Heart right ventricle (tissue), 16 donors: ENCODE measurements at regions not wholly inside any gene's neighbourhood (a gene's known extent, or its start where the extent isn't known, plus 50 kb on each side); places are given as distances from the start of the nearest gene placed in this dataset.
A peak's percentile ranks its signal among the peaks of the same experiment; 100 is the strongest.

Experiments used
- ATAC-seq, 8 donors: fragments of 200-7000 bp; cut with Tn5 transposase; one replicate each; pipeline ENCODE4 v1.9.1; 2020; ENCODE audit warnings: mild to moderate bottlenecking in 8 of 8, moderate library complexity in 8 of 8, moderate number of reproducible peaks in 1 of 8
- DNase-seq, 2 donors: peaks; one replicate each; pipeline ENCODE4 v3.0.0-alpha.2; 2020
- H3K27ac ChIP-seq, 10 donors: fragments of 200-600 bp; sonication (generic) in 2 of 10; one replicate each; pipeline versions ENCODE4 v1.5.0 to v1.8.0; 2020 to 2022; ENCODE audit warnings: mild to moderate bottlenecking in 3 of 10
- H3K27me3 ChIP-seq, 7 donors: fragments of 200-600 bp; one replicate each; pipeline ENCODE4 v1.8.0; 2021 to 2022; ENCODE audit warnings: mild to moderate bottlenecking in 2 of 7
- H3K36me3 ChIP-seq, 9 donors: fragments of 200-600 bp; sonication (generic) in 1 of 9; one replicate each; pipeline versions ENCODE4 v1.5.0 to v1.8.0; 2020 to 2022; ENCODE audit warnings: mild to moderate bottlenecking in 2 of 9
- H3K4me1 ChIP-seq, 9 donors: fragments of 200-600 bp; sonication (generic) in 1 of 9; one replicate each; pipeline versions ENCODE4 v1.5.0 to v1.8.0; 2020 to 2022; ENCODE audit warnings: mild to moderate bottlenecking in 4 of 9
- H3K4me3 ChIP-seq, 10 donors: fragments of 200-600 bp; sonication (generic) in 2 of 10; one replicate each; pipeline versions ENCODE4 v1.5.0 to v1.8.0; 2020 to 2022; ENCODE audit warnings: mild to moderate bottlenecking in 7 of 10, moderate library complexity in 2 of 10
- H3K9me3 ChIP-seq, 11 donors: fragments of 200-600 bp in 10 of 11; sonication (generic) in 2 of 11; one replicate each; pipeline versions ENCODE4 v1.5.0 to v1.8.0; 2013 to 2022; ENCODE audit warnings: mild to moderate bottlenecking in 2 of 11, control low read depth in 1 of 11, moderate library complexity in 1 of 11
- WGBS, 2 donors: extraction: QIAGEN DNeasy Blood & Tissue Kit; methylation state at CpG; one replicate each; pipeline ENCODE4 v1.1.7; 2013; ENCODE audit warnings: inconsistent platforms in 1 of 2; 5-methylcytosine and 5-hydroxymethylcytosine counted together
- intact Hi-C, 10 donors: fragments of 100-400 bp; cut with DNase I; formaldehyde crosslinking; loops; one replicate each; pipeline versions ENCODE4 v1.11.1 to v1.14.2; 2022
- TF ChIP-seq, protein P1 (sequence below), 9 donors: fragments of 200-600 bp; sonication (generic) in 2 of 9; IDR thresholded peaks; one replicate each; pipeline versions ENCODE4 v1.5.0 to v1.8.0; 2021 to 2022; ENCODE audit warnings: antibody characterized with exemption in 9 of 9, mild to moderate bottlenecking in 5 of 9, moderate library complexity in 1 of 9
- donor health status: Arrhythmogenic right ventricular cardiomyopathy.
- donor health status: ischemic (EF 13 %, LVEDD 7.1; RV severe dilation, severe dysfunction).
- donor health status: healthy with polysubstance abuse.
- donor health status: DM: no; HTN: yes; CAD: no.
- donor health status: DM: no; HTN: no; CAD: no.
- donor health status: ischemic (EF 25% LVEDD 6.9; RV normal size, moderate dysfunction).
- donor health status: ischemic (EF 25% LVEDD 5.7; RV mildly dilated, moderate dysfunction).
- donor health status: healthy.
- donor health status: DM: yes; HTN: yes; CAD: no.
- donor health status: Ischemic cardiomyopathy.
- donor health status: ischemic (EF 35%, LVEDD 5.7; RV mildly dilated, moderate dysfunction).
- donor health status: nonischemic (EF 11% LVEDD 7.7; RV severe dilation, severe dysfunction).
- donor health status: DM: yes; HTN: yes; CAD: no.
- donor health status: PGD.
- donor health status: ischemic (EF 29% LVEDD 5.4; RV normal size, mild dysfunction).
- donor health status: nonischemic (EF 23%, LVEDD 6.1; RV moderate dilation, normal function).

DNA sequence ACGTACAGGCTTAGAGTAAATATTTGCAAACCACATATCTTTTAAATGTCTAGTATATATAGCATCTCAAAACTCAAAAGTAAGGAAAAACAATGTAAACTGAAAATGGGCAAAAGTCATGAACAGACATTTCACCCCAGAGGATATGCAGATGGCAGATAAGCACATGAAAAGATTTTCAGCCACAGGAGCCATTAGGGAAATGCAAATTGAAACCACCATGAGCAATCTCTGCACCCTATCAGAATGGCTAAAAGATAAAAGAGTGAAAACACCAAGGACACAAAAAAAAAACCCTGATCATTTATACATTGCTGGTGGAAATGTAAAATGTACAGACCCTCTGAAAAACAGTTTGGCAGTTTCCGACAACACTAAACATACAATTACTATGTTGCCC is 292.7 kb downstream of the ZNF516 start:
- Histone ChIP-seq H3K9me3 (peaks cover 0 to 6% (median 0%) of the 10 kb centered on the region in 11 donors), H3K36me3 (no peaks in the 10 kb centered on the region)
- WGBS, 2 donors, result 93 to 96% methylated on average over 2 of the region's 2 CpGs

DNA sequence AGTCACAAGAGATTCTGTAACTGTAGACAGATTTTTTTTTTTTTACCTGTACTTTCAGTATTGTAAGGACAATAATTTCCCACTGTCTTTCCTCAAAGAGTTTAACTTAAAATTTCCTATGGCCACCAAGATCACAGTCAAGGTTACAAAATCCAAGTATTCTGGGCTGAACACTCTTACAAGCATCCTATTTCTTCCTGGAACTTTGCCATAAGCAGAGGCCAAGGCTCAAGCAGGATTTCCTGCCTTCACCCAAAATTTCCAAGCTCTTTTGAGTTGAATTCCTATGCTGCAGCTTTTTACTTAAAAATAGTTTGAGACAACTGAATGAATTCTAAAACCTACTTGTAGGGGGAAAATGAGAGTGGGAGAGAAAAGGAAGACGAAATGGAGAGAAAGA is 299.4 kb downstream of the ZNF516 start:
- 17 to 28% methylated on average over 1 of the region's 1 CpG for WGBS, 2 donors
- Histone ChIP-seq H3K36me3 (no peaks in the 10 kb centered on the region), H3K4me3 (no peak overlapping the region), H3K27ac (no peak overlapping the region), H3K9me3 (peaks cover 0 to 39% (median 11%) of the 10 kb centered on the region in 11 donors), H3K27me3 (no peaks in the 10 kb centered on the region), H3K4me1 (peaks cover 0 to 5% (median 0%) of the 10 kb centered on the region in 9 donors)
- ATAC-seq (no peak), DNase-seq (no peak)
- TF ChIP-seq, protein P1, sequence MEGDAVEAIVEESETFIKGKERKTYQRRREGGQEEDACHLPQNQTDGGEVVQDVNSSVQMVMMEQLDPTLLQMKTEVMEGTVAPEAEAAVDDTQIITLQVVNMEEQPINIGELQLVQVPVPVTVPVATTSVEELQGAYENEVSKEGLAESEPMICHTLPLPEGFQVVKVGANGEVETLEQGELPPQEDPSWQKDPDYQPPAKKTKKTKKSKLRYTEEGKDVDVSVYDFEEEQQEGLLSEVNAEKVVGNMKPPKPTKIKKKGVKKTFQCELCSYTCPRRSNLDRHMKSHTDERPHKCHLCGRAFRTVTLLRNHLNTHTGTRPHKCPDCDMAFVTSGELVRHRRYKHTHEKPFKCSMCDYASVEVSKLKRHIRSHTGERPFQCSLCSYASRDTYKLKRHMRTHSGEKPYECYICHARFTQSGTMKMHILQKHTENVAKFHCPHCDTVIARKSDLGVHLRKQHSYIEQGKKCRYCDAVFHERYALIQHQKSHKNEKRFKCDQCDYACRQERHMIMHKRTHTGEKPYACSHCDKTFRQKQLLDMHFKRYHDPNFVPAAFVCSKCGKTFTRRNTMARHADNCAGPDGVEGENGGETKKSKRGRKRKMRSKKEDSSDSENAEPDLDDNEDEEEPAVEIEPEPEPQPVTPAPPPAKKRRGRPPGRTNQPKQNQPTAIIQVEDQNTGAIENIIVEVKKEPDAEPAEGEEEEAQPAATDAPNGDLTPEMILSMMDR (IDR thresholded peaks at IDR 0.05), result no peak
- intact Hi-C loops, result no loop called here

More for the DNA sequence above, 292.7 kb downstream of the ZNF516 start:
- intact Hi-C loops, result no loop called here
- no peaks in the 10 kb centered on the region for H3K4me1 ChIP-seq
- ATAC-seq (no peak), DNase-seq (no peak)
- H3K4me3 ChIP-seq, result no peak overlapping the region
- H3K27me3 ChIP-seq, result peaks cover 0 to 3% (median 0%) of the 10 kb centered on the region in 7 donors
- H3K27ac ChIP-seq, result no peak overlapping the region
- TF ChIP-seq, protein P1 (IDR thresholded peaks at IDR 0.05), result no peak

DNA sequence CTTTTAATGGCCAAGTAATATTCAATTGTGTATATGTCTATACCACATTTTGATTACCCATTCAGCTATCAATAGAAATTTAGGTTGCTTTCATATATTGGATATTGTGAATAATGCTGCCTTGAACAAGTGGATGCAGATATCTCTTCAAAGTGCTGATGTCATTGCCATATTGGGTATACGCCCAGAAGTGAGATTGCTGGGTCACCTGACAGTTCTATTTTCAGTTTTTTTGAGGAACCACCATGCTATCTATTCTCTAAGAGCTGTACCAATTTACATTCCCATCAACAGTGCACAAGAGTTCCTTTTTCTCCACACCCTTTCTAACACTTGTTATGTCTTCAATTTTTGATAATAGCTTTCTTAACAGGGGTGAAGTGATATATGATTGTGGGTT is 306.9 kb downstream of the ZNF516 start:
- no peaks in the 10 kb centered on the region for H3K36me3 ChIP-seq
- H3K4me1 ChIP-seq, result no peaks in the 10 kb centered on the region
- no peak overlapping the region for H3K27ac ChIP-seq
- peaks cover 0 to 36% (median 4%) of the 10 kb centered on the region in 11 donors for H3K9me3 ChIP-seq
- DNase-seq, result peak in 1 of 2 donors; percentile 21
- intact Hi-C loops, result no loop called here
- WGBS, 2 donors, result 25 to 38% methylated on average over 1 of the region's 1 CpG
- no peak overlapping the region for H3K4me3 ChIP-seq
- H3K27me3 ChIP-seq, result no peaks in the 10 kb centered on the region
- TF ChIP-seq, protein P1 (IDR thresholded peaks at IDR 0.05), result no peak
- ATAC-seq, result peak in 6 of 8 donors; percentile 40 to 84 (median 66)

DNA sequence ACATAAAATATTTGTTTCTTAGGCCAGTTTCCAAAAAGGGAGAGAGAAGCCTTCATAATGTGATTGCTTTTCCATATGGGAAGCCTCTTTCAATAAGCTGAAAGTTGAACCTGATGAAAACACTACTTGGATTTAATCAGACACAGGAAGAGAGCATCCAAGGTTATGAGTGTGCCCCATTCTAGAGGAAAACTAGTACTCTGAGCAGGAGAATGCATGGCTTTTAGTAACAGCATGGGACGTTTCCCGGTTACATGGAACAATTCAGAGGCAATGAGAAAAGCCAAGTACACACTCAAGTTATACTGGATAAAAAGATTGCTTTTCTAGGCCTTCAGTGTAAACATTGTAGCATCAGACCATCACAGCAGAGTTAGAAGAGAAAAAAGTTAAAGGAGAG is 315.8 kb downstream of the ZNF516 start:
- Histone ChIP-seq H3K36me3 (no peaks in the 10 kb centered on the region), H3K4me1 (no peaks in the 10 kb centered on the region), H3K27ac (no peak overlapping the region), H3K27me3 (no peaks in the 10 kb centered on the region), H3K4me3 (no peak overlapping the region), H3K9me3 (no peaks in the 10 kb centered on the region)
- ATAC-seq (no peak), DNase-seq (no peak)
- intact Hi-C loops, result no loop called here
- TF ChIP-seq, protein P1 (IDR thresholded peaks at IDR 0.05), result no peak
- 43 to 46% methylated on average over 2 of the region's 2 CpGs for WGBS, 2 donors
